ENCODE measurements at regions not wholly inside any gene's neighbourhood (a gene's known extent, or its start where the extent isn't known, plus 50 kb on each side); places are given as distances from the start of the nearest gene placed in this dataset.

DNA sequence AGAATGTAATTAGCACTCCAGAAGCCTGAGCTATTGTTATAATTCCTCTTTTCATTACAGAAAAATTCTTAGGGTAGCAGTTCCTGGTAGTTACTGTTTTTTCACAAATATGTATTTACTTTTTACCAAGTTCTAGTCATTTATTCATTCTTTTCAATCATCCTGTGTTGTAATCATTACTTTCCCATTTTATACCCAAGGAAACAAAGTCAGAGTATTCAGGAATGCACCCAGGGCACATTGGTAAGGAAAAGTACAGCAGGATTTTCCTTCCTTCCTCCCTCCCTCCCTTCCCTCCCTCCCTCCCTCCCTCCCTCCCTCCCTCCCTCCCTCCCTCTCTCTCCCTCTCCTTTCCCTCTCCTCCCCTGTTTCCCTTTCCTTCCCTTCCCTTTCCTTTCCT lies 115.9 kb upstream of the RBFOX1 start:
- TF ChIP-seq, protein P1, sequence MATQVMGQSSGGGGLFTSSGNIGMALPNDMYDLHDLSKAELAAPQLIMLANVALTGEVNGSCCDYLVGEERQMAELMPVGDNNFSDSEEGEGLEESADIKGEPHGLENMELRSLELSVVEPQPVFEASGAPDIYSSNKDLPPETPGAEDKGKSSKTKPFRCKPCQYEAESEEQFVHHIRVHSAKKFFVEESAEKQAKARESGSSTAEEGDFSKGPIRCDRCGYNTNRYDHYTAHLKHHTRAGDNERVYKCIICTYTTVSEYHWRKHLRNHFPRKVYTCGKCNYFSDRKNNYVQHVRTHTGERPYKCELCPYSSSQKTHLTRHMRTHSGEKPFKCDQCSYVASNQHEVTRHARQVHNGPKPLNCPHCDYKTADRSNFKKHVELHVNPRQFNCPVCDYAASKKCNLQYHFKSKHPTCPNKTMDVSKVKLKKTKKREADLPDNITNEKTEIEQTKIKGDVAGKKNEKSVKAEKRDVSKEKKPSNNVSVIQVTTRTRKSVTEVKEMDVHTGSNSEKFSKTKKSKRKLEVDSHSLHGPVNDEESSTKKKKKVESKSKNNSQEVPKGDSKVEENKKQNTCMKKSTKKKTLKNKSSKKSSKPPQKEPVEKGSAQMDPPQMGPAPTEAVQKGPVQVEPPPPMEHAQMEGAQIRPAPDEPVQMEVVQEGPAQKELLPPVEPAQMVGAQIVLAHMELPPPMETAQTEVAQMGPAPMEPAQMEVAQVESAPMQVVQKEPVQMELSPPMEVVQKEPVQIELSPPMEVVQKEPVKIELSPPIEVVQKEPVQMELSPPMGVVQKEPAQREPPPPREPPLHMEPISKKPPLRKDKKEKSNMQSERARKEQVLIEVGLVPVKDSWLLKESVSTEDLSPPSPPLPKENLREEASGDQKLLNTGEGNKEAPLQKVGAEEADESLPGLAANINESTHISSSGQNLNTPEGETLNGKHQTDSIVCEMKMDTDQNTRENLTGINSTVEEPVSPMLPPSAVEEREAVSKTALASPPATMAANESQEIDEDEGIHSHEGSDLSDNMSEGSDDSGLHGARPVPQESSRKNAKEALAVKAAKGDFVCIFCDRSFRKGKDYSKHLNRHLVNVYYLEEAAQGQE (IDR thresholded peaks at IDR 0.05; ENCODE audit: insufficient read depth in 1 of 2, low read depth in 2 of 2, low read length in 2 of 2), result no peak
- TF ChIP-seq POLR2AphosphoS5 (IDR thresholded peaks at IDR 0.05; ENCODE audit: low read depth, low read length) (no peak), TAF1 (IDR thresholded peaks at IDR 0.05; ENCODE audit: borderline replicate concordance, insufficient read depth, low read length) (no peak), FOXP2 (optimal IDR thresholded peaks at IDR 0.05; ENCODE audit: borderline replicate concordance, extremely low read depth, extremely low read length, insufficient read depth) (no peak), SIN3A (IDR thresholded peaks at IDR 0.05; ENCODE audit: borderline replicate concordance, insufficient read depth, low read length) (no peak)
